ENCODE measurements at regions not wholly inside any gene's neighbourhood (a gene's known extent, or its start where the extent isn't known, plus 50 kb on each side); places are given as distances from the start of the nearest gene placed in this dataset.

GRCh38 chr3:25142609-25143355 is 285.3 kb upstream of the RARB start:
- TF ChIP-seq ZNF146 (tag by site-specific recombination; IDR thresholded peaks at IDR 0.05): no peak
- TF ChIP-seq ZNF513 (tag by site-specific recombination; IDR thresholded peaks at IDR 0.05): no peak
- no peak for TF ChIP-seq ZSCAN16 (tag by site-specific recombination; IDR thresholded peaks at IDR 0.05)
- TF ChIP-seq OSR2 (tag by site-specific recombination; IDR thresholded peaks at IDR 0.05): no peak
- TF ChIP-seq ZNF830 (tag by site-specific recombination; IDR thresholded peaks at IDR 0.05; ENCODE audit: low read depth): no peak
- no peak for TF ChIP-seq ZNF843 (tag by site-specific recombination; IDR thresholded peaks at IDR 0.05)
- ChIA-PET POLR2A (interaction anchor here (0.6 kb wide), 1 partner anchor 26 kb away, joined by 3 read pairs; no protein-coding TSS in a partner anchor), CTCF (no interaction called here)
- H3K27ac ChIP-seq (ENCODE audit: extremely low read depth, low read depth, low read length): no peak overlapping the region
- H3K36me3 ChIP-seq (ENCODE audit: control insufficient read depth in 2 of 2, insufficient read depth in 1 of 2, low read length in 2 of 2): no peaks in the 10 kb centered on the region
- H3K4me1 ChIP-seq (ENCODE audit: control insufficient read depth, insufficient read depth, low read length): no peaks in the 10 kb centered on the region
- H3K4me3 ChIP-seq (ENCODE audit: low read depth, low read length): no peak overlapping the region
- no peaks in the 10 kb centered on the region for H3K9me3 ChIP-seq (ENCODE audit: control insufficient read depth, insufficient read depth, low read depth, low read length)

- H3K36me3 ChIP-seq (ENCODE audit: control insufficient read depth in 2 of 2, insufficient read depth in 1 of 2, low read length in 2 of 2): no peaks in the 10 kb centered on the region
- no peaks in the 10 kb centered on the region for H3K4me1 ChIP-seq (ENCODE audit: control insufficient read depth, insufficient read depth, low read length)
- no peak overlapping the region for H3K27ac ChIP-seq (ENCODE audit: extremely low read depth, low read depth, low read length)
- no peak overlapping the region for H3K4me3 ChIP-seq (ENCODE audit: low read depth, low read length)
- ChIA-PET POLR2A (no interaction called here), CTCF (no interaction called here)
- TF ChIP-seq ZNF366 (tag by site-specific recombination; conservative IDR thresholded peaks at IDR 0.05) (no peak), ZNF658 (tag by site-specific recombination; IDR thresholded peaks at IDR 0.05) (no peak), ZSCAN23 (tag by site-specific recombination; IDR thresholded peaks at IDR 0.05) (no peak), GLIS2 (tag by site-specific recombination; IDR thresholded peaks at IDR 0.05) (no peak), YY1 (tag by site-specific recombination; IDR thresholded peaks at IDR 0.05) (no peak), ZNF148 (tag by site-specific recombination; IDR thresholded peaks at IDR 0.05; ENCODE audit: borderline replicate concordance) (no peak), ZNF473 (tag by site-specific recombination; IDR thresholded peaks at IDR 0.05) (no peak), FEZF1 (tag by site-specific recombination; IDR thresholded peaks at IDR 0.05) (no peak), ZNF398 (tag by site-specific recombination; IDR thresholded peaks at IDR 0.05) (no peak), ZBTB7A (tag by site-specific recombination; IDR thresholded peaks at IDR 0.05; ENCODE audit: low read depth) (no peak), PATZ1 (tag by site-specific recombination; IDR thresholded peaks at IDR 0.05) (no peak), ZNF341 (tag by site-specific recombination; IDR thresholded peaks at IDR 0.05; ENCODE audit: low read depth) (no peak)
- H3K9me3 ChIP-seq (ENCODE audit: control insufficient read depth, insufficient read depth, low read depth, low read length): no peaks in the 10 kb centered on the region
These were observed 284.6 kb upstream of the RARB start for GRCh38 chr3:25143356-25144025.

Measured in HEK293 (cell line).